OCI-LY3 (cell line): ENCODE measurements at regions not wholly inside any gene's neighbourhood (a gene's known extent, or its start where the extent isn't known, plus 50 kb on each side); places are given as distances from the start of the nearest gene placed in this dataset.

Experiments used
- H2AFZ ChIP-seq: fragments of 200-600, 300-600 bp; shearing (Covaris generic); 2 replicates; pipeline ENCODE4 v1.6.0; 2014; ENCODE audit warnings: antibody characterized with exemption, low read depth, low read length
- H3K27ac ChIP-seq: fragments of 200-600, 300-600 bp; sonication (generic); 2 replicates; pipeline ENCODE4 v1.5.1; 2014; ENCODE audit warnings: mild to moderate bottlenecking, low read length, moderate library complexity, mixed read lengths
- H3K27me3 ChIP-seq: fragments of 200-600, 300-600 bp; sonication (generic); 2 replicates; pipeline ENCODE4 v1.6.1; 2014; ENCODE audit warnings: low read depth, low read length, mixed read lengths
- H3K36me3 ChIP-seq: fragments of 200-600, 300-600 bp; sonication (generic); replicated peaks from 2 replicates; pipeline ENCODE3; 2014; ENCODE audit warnings: low read depth, low read length, mixed read lengths
- H3K4me1 ChIP-seq: fragments of 300-600, 200-600 bp; sonication (generic); 2 replicates; pipeline ENCODE4 v1.6.1; 2014; ENCODE audit warnings: low read length, mixed read lengths
- H3K4me2 ChIP-seq: fragments of 200-600, 300-600 bp; sonication (generic); 2 replicates; pipeline ENCODE4 v1.6.1; 2014; ENCODE audit warnings: low read length, mixed read lengths
- H3K4me3 ChIP-seq: fragments of 300-600, 200-600 bp; sonication (generic); 2 replicates; pipeline ENCODE4 v1.5.1; 2014; ENCODE audit warnings: antibody characterized with exemption, mild to moderate bottlenecking, low read length, moderate library complexity
- H3K79me2 ChIP-seq: fragments of 300-600, 200-600 bp; shearing (Covaris generic); 2 replicates; pipeline ENCODE4 v1.6.1; 2014; ENCODE audit warnings: mild to moderate bottlenecking, low read length, mixed read lengths
- H3K9ac ChIP-seq: fragments of 300-600, 200-600 bp; shearing (Covaris generic); 2 replicates; pipeline ENCODE4 v1.6.0; 2014; ENCODE audit warnings: mild to moderate bottlenecking, low read length, moderate library complexity
- H3K9me3 ChIP-seq: fragments of 200-600, 300-600 bp; shearing (Covaris generic); 2 replicates; pipeline ENCODE4 v1.6.1; 2014; ENCODE audit warnings: low read length, mixed read lengths; ENCODE audit not compliant: insufficient read depth
- H4K20me1 ChIP-seq: fragments of 200-600, 300-600 bp; sonication (generic); 2 replicates; pipeline ENCODE4 v1.6.1; 2016; ENCODE audit warnings: low read length, mixed read lengths; ENCODE audit not compliant: insufficient read depth
- CTCF ChIP-seq: fragments of 200-600, 300-600 bp; sonication (generic); IDR thresholded peaks from 2 replicates; pipeline ENCODE4 v1.5.1; 2014; ENCODE audit warnings: antibody characterized with exemption, low read length, low read depth
- EZH2phosphoT487 ChIP-seq: fragments of 200-600 bp; shearing (Covaris generic); IDR thresholded peaks from 2 replicates; pipeline ENCODE4 v1.6.1; 2018; ENCODE audit warnings: antibody characterized with exemption, mixed run types, low read depth

GRCh38 chr10:7008645-7009044 is 402.2 kb downstream of the SFMBT2 start:
- no peaks in the 10 kb centered on the region for H3K36me3 ChIP-seq
- H3K9ac ChIP-seq: no peak overlapping the region
- H3K9me3 ChIP-seq: no peaks in the 10 kb centered on the region
- 0 out of 2 replicates have a peak, but pooled peaks cover 4% of the 10 kb centered on the region for H3K27me3 ChIP-seq
- H3K79me2 ChIP-seq: no peaks in the 10 kb centered on the region
- H2AFZ ChIP-seq: no peak overlapping the region
- no peak overlapping the region for H3K4me2 ChIP-seq
- no peak overlapping the region for H3K27ac ChIP-seq
- no peak overlapping the region for H3K4me3 ChIP-seq
- H3K4me1 ChIP-seq: no peaks in the 10 kb centered on the region
- no peaks in the 10 kb centered on the region for H4K20me1 ChIP-seq
- TF ChIP-seq EZH2phosphoT487: no peak
- TF ChIP-seq CTCF: no peak

GRCh38 chr10:7007600-7008190 is 403.1 kb downstream of the SFMBT2 start:
- Histone ChIP-seq H3K9me3 (no peaks in the 10 kb centered on the region), H3K27me3 (0 out of 2 replicates have a peak, but pooled peaks cover 4% of the 10 kb centered on the region), H4K20me1 (no peaks in the 10 kb centered on the region), H3K9ac (no peak overlapping the region), H3K4me1 (no peaks in the 10 kb centered on the region), H3K4me3 (no peak overlapping the region), H3K4me2 (no peak overlapping the region), H3K27ac (no peak overlapping the region), H2AFZ (no peak overlapping the region), H3K36me3 (no peaks in the 10 kb centered on the region), H3K79me2 (no peaks in the 10 kb centered on the region)
- TF ChIP-seq EZH2phosphoT487 (no peak), CTCF (no peak)

- H3K27me3 ChIP-seq: no peaks in the 10 kb centered on the region
- no peak overlapping the region for H3K27ac ChIP-seq
- no peaks in the 10 kb centered on the region for H3K9me3 ChIP-seq
- H3K4me1 ChIP-seq: no peaks in the 10 kb centered on the region
- no peak overlapping the region for H3K4me3 ChIP-seq
- no peak for TF ChIP-seq CTCF
- TF ChIP-seq EZH2phosphoT487: no peak
- no peaks in the 10 kb centered on the region for H4K20me1 ChIP-seq
- no peaks in the 10 kb centered on the region for H3K79me2 ChIP-seq
- H3K36me3 ChIP-seq: no peaks in the 10 kb centered on the region
- H2AFZ ChIP-seq: no peak overlapping the region
- no peak overlapping the region for H3K4me2 ChIP-seq
- H3K9ac ChIP-seq: no peak overlapping the region
Observed at GRCh38 chr10:7006566-7006965, 404.3 kb downstream of the SFMBT2 start.

- no peak overlapping the region for H3K4me3 ChIP-seq
- no peaks in the 10 kb centered on the region for H4K20me1 ChIP-seq
- H3K27ac ChIP-seq: no peak overlapping the region
- no peaks in the 10 kb centered on the region for H3K79me2 ChIP-seq
- H3K4me1 ChIP-seq: no peaks in the 10 kb centered on the region
- no peaks in the 10 kb centered on the region for H3K27me3 ChIP-seq
- TF ChIP-seq CTCF (no peak), EZH2phosphoT487 (no peak)
- no peaks in the 10 kb centered on the region for H3K9me3 ChIP-seq
- H3K9ac ChIP-seq: no peak overlapping the region
- no peak overlapping the region for H2AFZ ChIP-seq
- H3K36me3 ChIP-seq: no peaks in the 10 kb centered on the region
- H3K4me2 ChIP-seq: no peak overlapping the region
Observed at GRCh38 chr10:7003831-7004395, 406.9 kb downstream of the SFMBT2 start.
